ENCODE measurements at regions not wholly inside any gene's neighbourhood (a gene's known extent, or its start where the extent isn't known, plus 50 kb on each side); places are given as distances from the start of the nearest gene placed in this dataset.

GRCh38 chr4:59381591-59381990 lies 1818.5 kb upstream of the ADGRL3 start:
- TF ChIP-seq CTCF (IDR thresholded peaks at IDR 0.05; ENCODE audit: extremely low read depth in 1 of 2, insufficient read depth in 1 of 2, low read depth in 1 of 2, low read length in 2 of 2) = no peak
- no peak for TF ChIP-seq POLR2A (IDR thresholded peaks at IDR 0.05; ENCODE audit: low read depth, low read length)
- TF ChIP-seq EZH2 (IDR thresholded peaks at IDR 0.05; ENCODE audit: borderline replicate concordance, low read depth, low read length, severe bottlenecking) = no peak
- TF ChIP-seq MAX (IDR thresholded peaks at IDR 0.05; ENCODE audit: insufficient read depth, insufficient read length) = no peak
